ENCODE measurements at regions not wholly inside any gene's neighbourhood (a gene's known extent, or its start where the extent isn't known, plus 50 kb on each side); places are given as distances from the start of the nearest gene placed in this dataset.

GRCh38 chr2:236505648-236506047 lies 64.0 kb upstream of the ACKR3 start:
- no peak for DNase-seq (ENCODE audit: low spot score)
- in situ Hi-C loops (cut with MboI; ENCODE audit: low pct_unique_long_range_greater_than_20kb, low sequenced_read_pairs, unreplicated experiment): loop anchor here (25.0 kb wide), 1 partner anchor 557 kb away; no protein-coding TSS in a partner anchor

DNA sequence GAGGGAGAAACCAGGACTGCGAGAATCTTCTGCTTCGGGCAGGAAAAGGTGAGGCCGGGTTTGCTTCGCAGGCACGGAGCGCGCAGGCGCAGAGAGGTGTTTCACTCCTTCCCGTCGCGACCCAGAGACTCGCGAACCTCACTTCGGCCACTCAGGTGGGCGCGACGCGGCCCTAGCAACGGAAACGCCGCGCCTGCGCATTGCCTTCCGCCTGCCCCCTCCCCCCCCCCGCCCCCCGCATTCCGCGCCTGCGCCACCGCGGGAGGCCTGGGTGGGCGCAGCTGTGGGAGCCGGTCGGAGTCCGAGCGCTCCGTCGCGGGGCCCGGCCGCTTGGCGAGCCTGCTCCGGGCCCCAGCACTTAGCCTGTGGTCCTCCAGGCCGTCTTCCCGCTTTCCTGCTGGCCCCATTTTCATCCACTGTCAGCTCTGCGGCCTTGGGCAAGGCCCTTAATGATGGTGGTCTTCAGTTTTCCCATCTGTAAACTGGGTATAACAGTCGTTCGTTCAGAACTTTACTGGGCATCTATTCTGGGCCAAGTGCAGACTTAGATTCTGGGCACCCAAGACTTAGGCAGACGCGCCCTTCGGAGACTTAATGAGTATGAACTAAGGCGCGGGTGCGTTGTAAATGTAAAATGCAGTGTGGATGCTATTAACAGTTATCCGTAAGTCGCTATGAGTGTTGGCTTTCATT lies 62.1 kb upstream of the ACKR3 start:
- no peak for TF ChIP-seq CTCF (IDR thresholded peaks at IDR 0.05; ENCODE audit: extremely low read depth, insufficient read depth, missing control alignments)
- in situ Hi-C loops (cut with MboI; ENCODE audit: low pct_unique_long_range_greater_than_20kb, low sequenced_read_pairs, unreplicated experiment): loop anchor here (25.0 kb wide), 1 partner anchor 555 kb away; no protein-coding TSS in a partner anchor
- peak; percentile 80 for DNase-seq (ENCODE audit: low spot score)

More at GRCh38 chr2:236505648-236506047, 64.0 kb upstream of the ACKR3 start:
- TF ChIP-seq CTCF (IDR thresholded peaks at IDR 0.05; ENCODE audit: extremely low read depth, insufficient read depth, missing control alignments): no peak

DNA sequence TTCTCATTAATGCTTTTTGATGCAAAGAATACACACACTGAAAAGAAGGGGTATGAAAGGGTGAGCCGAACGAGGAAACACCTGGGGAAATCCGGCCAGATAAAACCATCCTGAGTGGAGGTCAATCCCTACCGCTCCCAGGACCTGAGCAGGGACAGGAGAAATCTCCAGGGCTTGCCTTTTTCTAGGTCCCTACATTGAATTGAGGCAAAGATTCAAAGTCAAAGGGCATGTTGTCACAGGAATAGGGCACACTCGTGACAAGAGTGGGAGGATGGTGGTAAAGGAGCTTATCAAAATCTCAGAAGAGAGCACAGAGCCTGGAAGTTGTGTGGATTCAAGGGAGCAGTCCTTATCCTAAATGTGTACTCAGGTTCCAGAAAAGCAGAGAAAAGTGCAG lies 61.2 kb upstream of the ACKR3 start:
- no peak for DNase-seq (ENCODE audit: low spot score)
- in situ Hi-C loops (cut with MboI; ENCODE audit: low pct_unique_long_range_greater_than_20kb, low sequenced_read_pairs, unreplicated experiment): loop anchor here (25.0 kb wide), 1 partner anchor 554 kb away; no protein-coding TSS in a partner anchor
- TF ChIP-seq CTCF (IDR thresholded peaks at IDR 0.05; ENCODE audit: extremely low read depth, insufficient read depth, missing control alignments): no peak

DNA sequence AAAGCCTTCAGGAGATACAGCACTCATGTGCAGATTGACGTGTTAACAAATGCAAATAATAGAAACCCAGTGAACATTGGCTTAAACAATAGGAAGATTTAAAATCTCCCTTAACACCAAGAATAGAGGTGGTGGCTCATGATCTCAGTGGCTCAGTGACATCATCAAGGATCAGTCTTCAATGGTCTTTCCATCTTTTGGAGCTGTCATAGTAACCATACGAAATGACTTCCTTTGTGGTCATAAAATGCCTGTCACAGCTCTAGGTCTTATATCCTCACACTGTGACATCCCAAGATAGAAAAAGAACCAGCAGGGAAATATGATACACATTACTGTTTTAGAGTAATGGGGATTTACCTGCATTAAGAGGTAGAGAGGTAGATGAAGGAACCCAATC lies 59.6 kb upstream of the ACKR3 start:
- TF ChIP-seq CTCF (IDR thresholded peaks at IDR 0.05; ENCODE audit: extremely low read depth, insufficient read depth, missing control alignments): no peak
- no peak for DNase-seq (ENCODE audit: low spot score)
- in situ Hi-C loops (cut with MboI; ENCODE audit: low pct_unique_long_range_greater_than_20kb, low sequenced_read_pairs, unreplicated experiment): loop anchor here (25.0 kb wide), 1 partner anchor 552 kb away; no protein-coding TSS in a partner anchor

GRCh38 chr2:236511266-236511665 lies 58.4 kb upstream of the ACKR3 start:
- no peak for TF ChIP-seq CTCF (IDR thresholded peaks at IDR 0.05; ENCODE audit: extremely low read depth, insufficient read depth, missing control alignments)
- no peak for DNase-seq (ENCODE audit: low spot score)
- in situ Hi-C loops (cut with MboI; ENCODE audit: low pct_unique_long_range_greater_than_20kb, low sequenced_read_pairs, unreplicated experiment): loop anchor here (25.0 kb wide), 1 partner anchor 551 kb away; no protein-coding TSS in a partner anchor

DNA sequence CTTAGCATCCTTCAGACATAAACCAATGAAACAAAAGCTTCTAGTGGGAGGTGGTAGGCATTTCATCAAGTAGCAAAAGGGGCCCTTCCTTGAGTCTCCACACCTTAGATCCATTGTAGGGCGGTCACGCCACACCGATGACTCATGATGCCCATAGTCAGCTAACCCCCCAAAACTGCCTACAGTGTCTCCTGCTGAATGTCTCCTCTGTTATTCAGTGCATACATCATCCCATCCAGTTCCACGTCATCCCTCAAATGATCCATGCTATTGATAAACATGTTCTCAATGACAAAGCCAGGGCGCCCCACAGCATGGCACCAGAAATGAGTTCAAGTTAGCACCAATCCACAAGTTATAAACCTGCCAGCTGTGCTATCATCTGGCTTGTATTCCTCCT lies 57.4 kb upstream of the ACKR3 start:
- DNase-seq (ENCODE audit: low spot score): no peak
- in situ Hi-C loops (cut with MboI; ENCODE audit: low pct_unique_long_range_greater_than_20kb, low sequenced_read_pairs, unreplicated experiment): loop anchor here (25.0 kb wide), 1 partner anchor 550 kb away; no protein-coding TSS in a partner anchor
- TF ChIP-seq CTCF (IDR thresholded peaks at IDR 0.05; ENCODE audit: extremely low read depth, insufficient read depth, missing control alignments): no peak

All from GM13977 (cell line).